DND-41 (cell line): ENCODE measurements at regions not wholly inside any gene's neighbourhood (a gene's known extent, or its start where the extent isn't known, plus 50 kb on each side); places are given as distances from the start of the nearest gene placed in this dataset.
"Not testable (repeated sequence)": the region's sequence is repeated elsewhere in the genome, so short reads cannot be mapped to it uniquely, and the experiment has no call there.

Experiments used
- ATAC-seq: fragments of 200-7000 bp; cut with Tn5 transposase; 3 replicates; pipeline ENCODE4 v1.9.1; 2021; ENCODE audit warnings: low read depth; ENCODE audit not compliant: insufficient read depth
- DNase-seq: peaks from one replicate; pipeline ENCODE4 v3.0.0-alpha.2; 2020
- H2AFZ ChIP-seq: 2 replicates; pipeline ENCODE4 v1.6.0; 2012; ENCODE audit warnings: low read depth, low read length
- H3K27ac ChIP-seq: 2 replicates; pipeline ENCODE4 v1.5.1; 2012; ENCODE audit warnings: low read length, inconsistent platforms
- H3K27me3 ChIP-seq: fragments of 200-600 bp; sonication (generic); 2 replicates; pipeline ENCODE4 v1.6.0; 2012; ENCODE audit warnings: low read length, mild to moderate bottlenecking, inconsistent platforms; ENCODE audit not compliant: insufficient read depth, poor library complexity
- H3K36me3 ChIP-seq: 2 replicates; pipeline ENCODE4 v1.5.1; 2012; ENCODE audit warnings: low read length, inconsistent platforms; ENCODE audit not compliant: insufficient read depth
- H3K4me1 ChIP-seq: 2 replicates; pipeline ENCODE4 v1.5.1; 2012; ENCODE audit warnings: mild to moderate bottlenecking, low read length; ENCODE audit not compliant: insufficient read depth
- H3K4me2 ChIP-seq: 2 replicates; pipeline ENCODE4 v1.6.0; 2012; ENCODE audit warnings: mild to moderate bottlenecking, moderate library complexity, low read length, inconsistent platforms; ENCODE audit not compliant: insufficient read depth
- H3K4me3 ChIP-seq, 2 experiments: fragments of 200-600 bp in 1 of 2; shearing (Covaris generic) in 1 of 2; 2 replicates each; pipeline ENCODE4 v1.5.1; 2012 to 2016; ENCODE audit warnings: inconsistent platforms in 2 of 2, low read length in 2 of 2, mild to moderate bottlenecking in 2 of 2, low read depth in 1 of 2, moderate library complexity in 1 of 2
- H3K79me2 ChIP-seq: 2 replicates; pipeline ENCODE4 v1.6.0; 2012; ENCODE audit warnings: low read length, inconsistent platforms; ENCODE audit not compliant: insufficient read depth
- H3K9ac ChIP-seq: 2 replicates; pipeline ENCODE4 v1.6.0; 2012; ENCODE audit warnings: low read depth, mild to moderate bottlenecking, inconsistent platforms, low read length, moderate library complexity
- H3K9me3 ChIP-seq: 2 replicates; pipeline ENCODE4 v1.5.1; 2012; ENCODE audit warnings: low read length, moderate library complexity, mild to moderate bottlenecking, inconsistent platforms; ENCODE audit not compliant: insufficient read depth, severe bottlenecking
- H4K20me1 ChIP-seq: 2 replicates; pipeline ENCODE4 v1.6.0; 2012; ENCODE audit warnings: low read length; ENCODE audit not compliant: insufficient read depth
- EZH2 ChIP-seq: IDR thresholded peaks from 3 replicates; pipeline ENCODE4 v1.6.1; 2012; ENCODE audit warnings: borderline replicate concordance, low read depth, mild to moderate bottlenecking, moderate library complexity, low read length, inconsistent platforms; ENCODE audit not compliant: severe bottlenecking
- TF ChIP-seq, protein P1 (sequence below): IDR thresholded peaks from 2 replicates; pipeline ENCODE4 v1.5.1; 2012; ENCODE audit warnings: borderline replicate concordance, low read length, moderate library complexity, mild to moderate bottlenecking; ENCODE audit not compliant: poor library complexity, severe bottlenecking; ENCODE audit errors: extremely low read depth

DNA sequence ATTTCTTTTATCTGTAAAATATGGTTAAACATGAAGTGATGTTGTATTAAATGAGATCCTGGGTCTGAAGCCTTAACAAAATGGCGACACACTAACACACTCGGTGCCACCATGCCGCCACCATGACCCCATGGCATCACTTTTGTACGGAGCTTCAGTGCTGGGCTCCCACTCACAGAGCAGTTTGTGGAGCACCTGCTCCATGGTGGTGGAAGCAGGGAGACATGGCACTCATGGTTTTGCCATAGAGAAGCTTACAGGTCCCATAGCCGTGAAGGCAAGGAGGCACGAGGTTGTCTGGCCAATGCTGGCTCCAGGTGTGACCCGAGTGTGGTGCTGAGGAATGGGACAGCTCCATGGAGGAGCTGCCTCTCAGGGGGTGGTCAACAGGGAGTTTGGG is 63.5 kb upstream of the EN2 start:
- Histone ChIP-seq H3K4me1 (no peaks in the 10 kb centered on the region), H3K9me3 (no peaks in the 10 kb centered on the region), H3K27me3 (peaks cover 5% of the 10 kb centered on the region), H3K4me2 (no peak overlapping the region), H3K4me3 (no peak overlapping the region), H3K27ac (no peak overlapping the region), H4K20me1 (no peaks in the 10 kb centered on the region), H3K9ac (no peak overlapping the region), H3K36me3 (no peaks in the 10 kb centered on the region), H3K79me2 (no peaks in the 10 kb centered on the region), H2AFZ (no peak overlapping the region)
- no peak for DNase-seq
- no peak for TF ChIP-seq EZH2
- TF ChIP-seq, protein P1, sequence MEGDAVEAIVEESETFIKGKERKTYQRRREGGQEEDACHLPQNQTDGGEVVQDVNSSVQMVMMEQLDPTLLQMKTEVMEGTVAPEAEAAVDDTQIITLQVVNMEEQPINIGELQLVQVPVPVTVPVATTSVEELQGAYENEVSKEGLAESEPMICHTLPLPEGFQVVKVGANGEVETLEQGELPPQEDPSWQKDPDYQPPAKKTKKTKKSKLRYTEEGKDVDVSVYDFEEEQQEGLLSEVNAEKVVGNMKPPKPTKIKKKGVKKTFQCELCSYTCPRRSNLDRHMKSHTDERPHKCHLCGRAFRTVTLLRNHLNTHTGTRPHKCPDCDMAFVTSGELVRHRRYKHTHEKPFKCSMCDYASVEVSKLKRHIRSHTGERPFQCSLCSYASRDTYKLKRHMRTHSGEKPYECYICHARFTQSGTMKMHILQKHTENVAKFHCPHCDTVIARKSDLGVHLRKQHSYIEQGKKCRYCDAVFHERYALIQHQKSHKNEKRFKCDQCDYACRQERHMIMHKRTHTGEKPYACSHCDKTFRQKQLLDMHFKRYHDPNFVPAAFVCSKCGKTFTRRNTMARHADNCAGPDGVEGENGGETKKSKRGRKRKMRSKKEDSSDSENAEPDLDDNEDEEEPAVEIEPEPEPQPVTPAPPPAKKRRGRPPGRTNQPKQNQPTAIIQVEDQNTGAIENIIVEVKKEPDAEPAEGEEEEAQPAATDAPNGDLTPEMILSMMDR, result no peak
- ATAC-seq, result no peak

DNA sequence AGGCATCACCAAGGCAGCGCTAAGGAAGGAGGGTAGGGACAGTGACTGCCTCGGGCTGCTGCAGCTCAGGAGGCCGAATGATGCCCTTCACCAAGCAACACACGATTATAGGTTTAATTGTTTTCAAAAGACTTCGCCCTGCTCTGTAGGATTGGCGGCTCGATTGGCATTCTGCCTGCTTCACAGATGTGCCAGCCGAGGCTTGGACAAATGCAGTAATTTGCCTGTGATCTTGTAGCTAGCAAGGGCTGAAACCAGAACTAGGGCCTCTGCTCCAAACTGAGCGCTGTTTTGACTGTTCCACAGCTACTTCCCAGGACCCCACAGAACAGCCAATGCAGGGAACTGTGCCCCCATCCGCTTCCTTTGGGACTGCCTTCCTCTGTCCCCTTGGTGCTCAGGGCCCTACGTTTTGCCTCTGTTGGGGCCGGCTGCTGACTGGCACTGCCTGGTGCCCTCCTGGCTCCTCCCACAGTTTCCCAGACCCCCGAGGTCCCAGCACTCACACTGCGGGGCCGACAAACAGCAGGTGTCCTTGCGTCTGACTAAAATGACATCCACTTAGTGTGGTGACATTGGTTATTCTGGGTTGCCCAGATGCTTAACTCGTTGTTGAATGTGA is 62.6 kb upstream of the EN2 start:
- H3K9me3 ChIP-seq, result no peaks in the 10 kb centered on the region
- H2AFZ ChIP-seq, result no peak overlapping the region
- peaks cover 7% of the 10 kb centered on the region for H3K27me3 ChIP-seq
- TF ChIP-seq, protein P1, result no peak
- no peak for TF ChIP-seq EZH2
- no peak overlapping the region for H3K9ac ChIP-seq
- H3K36me3 ChIP-seq, result no peaks in the 10 kb centered on the region
- H4K20me1 ChIP-seq, result no peaks in the 10 kb centered on the region
- H3K4me2 ChIP-seq, result no peak overlapping the region
- no peak overlapping the region for H3K4me3 ChIP-seq
- DNase-seq, result no peak
- no peak overlapping the region for H3K27ac ChIP-seq
- H3K79me2 ChIP-seq, result no peaks in the 10 kb centered on the region
- no peak for ATAC-seq
- no peaks in the 10 kb centered on the region for H3K4me1 ChIP-seq

DNA sequence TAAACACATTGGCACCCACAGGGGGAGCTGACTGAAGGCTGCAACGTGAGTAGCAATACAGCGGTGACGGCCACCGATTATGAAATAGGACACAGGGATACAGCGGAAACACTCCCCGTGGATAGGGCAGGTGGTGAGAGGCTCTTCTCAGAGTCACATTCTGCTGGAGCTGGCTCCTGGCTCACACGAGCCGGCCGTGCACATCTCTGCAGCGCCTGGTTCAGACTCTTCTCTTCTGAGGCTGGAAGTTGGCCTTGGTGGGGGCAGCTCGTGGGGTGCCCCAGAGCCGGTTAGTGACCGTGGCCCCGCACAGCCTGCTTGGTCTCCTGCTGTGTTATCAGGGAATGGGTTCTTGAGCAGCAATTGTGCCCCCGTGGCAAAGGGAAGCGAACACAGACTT is 61.3 kb upstream of the EN2 start:
- H3K4me3 ChIP-seq, result no peak overlapping the region

DNA sequence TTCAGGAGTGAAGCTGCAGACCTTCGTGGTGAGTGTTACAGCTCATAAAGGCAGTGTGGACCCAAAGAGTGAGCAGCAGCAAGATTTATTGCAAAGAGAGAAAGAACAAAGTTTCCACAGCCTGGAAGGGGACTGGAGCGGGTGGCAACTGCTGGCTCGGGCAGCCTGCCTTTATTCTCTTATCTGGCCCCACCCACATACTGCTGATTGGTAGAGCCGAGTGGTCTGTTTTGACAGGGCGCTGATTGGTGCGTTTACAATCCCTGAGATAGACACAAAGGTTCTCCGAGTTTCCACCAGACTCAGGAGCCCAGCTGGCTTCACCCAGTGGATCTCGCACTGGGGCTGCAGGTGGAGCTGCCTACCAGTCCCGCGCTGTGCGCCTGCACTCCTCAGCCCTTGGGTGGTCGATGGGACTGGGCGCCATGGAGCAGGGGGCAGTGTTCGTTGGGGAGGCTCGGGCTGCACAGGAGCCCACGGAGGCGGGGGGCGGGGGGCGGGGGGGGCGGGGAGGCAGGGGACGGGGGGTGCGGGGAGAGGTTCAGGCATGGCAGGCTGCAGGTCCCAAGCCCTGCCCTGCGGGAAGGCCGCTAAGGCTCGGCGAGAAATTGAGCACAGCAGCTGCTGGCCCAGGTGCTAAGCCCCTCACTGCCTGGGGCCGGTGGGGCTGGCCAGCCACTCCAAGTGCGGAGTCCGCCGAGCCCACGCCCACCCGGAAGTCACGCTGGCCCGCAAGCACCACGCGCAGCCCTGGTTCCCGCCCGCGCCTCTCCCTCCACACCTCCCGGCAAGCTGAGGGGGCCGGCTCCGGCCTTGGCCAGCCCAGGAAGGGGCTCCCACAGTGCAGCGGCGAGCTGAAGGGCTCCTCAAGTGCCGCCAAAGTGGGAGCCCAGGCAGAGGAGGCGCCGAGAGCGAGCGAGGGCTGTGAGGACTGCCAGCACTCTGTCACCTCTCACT is 59.9 kb upstream of the EN2 start:
- H3K9me3 ChIP-seq, H4K20me1 ChIP-seq, H3K36me3 ChIP-seq, H3K27ac ChIP-seq, ATAC-seq, H2AFZ ChIP-seq, H3K4me3 ChIP-seq, H3K79me2 ChIP-seq, H3K4me2 ChIP-seq, DNase-seq, H3K9ac ChIP-seq, H3K4me1 ChIP-seq: not testable (repeated sequence)
- peaks cover 17% of the 10 kb centered on the region for H3K27me3 ChIP-seq

More for the DNA sequence above, 61.3 kb upstream of the EN2 start:
- Histone ChIP-seq H3K9me3 (no peaks in the 10 kb centered on the region), H3K27ac (no peak overlapping the region), H3K79me2 (no peaks in the 10 kb centered on the region), H3K36me3 (no peaks in the 10 kb centered on the region), H3K27me3 (peaks cover 13% of the 10 kb centered on the region), H3K9ac (no peak overlapping the region), H4K20me1 (no peaks in the 10 kb centered on the region), H3K4me2 (no peak overlapping the region), H2AFZ (no peak overlapping the region), H3K4me1 (no peaks in the 10 kb centered on the region)
- TF ChIP-seq, protein P1, result no peak
- no peak for TF ChIP-seq EZH2
- ATAC-seq (no peak), DNase-seq (no peak)
